NCI-H187 (cell line): ENCODE measurements at regions not wholly inside any gene's neighbourhood (a gene's known extent, or its start where the extent isn't known, plus 50 kb on each side); places are given as distances from the start of the nearest gene placed in this dataset.
"Not testable (repeated sequence)": the region's sequence is repeated elsewhere in the genome, so short reads cannot be mapped to it uniquely, and the experiment has no call there.

ENCODE experiments used
- DNase-seq, 2 experiments: peaks; one replicate each; lab custom pipeline; 2025; lab: John Stamatoyannopoulos, UW

DNA sequence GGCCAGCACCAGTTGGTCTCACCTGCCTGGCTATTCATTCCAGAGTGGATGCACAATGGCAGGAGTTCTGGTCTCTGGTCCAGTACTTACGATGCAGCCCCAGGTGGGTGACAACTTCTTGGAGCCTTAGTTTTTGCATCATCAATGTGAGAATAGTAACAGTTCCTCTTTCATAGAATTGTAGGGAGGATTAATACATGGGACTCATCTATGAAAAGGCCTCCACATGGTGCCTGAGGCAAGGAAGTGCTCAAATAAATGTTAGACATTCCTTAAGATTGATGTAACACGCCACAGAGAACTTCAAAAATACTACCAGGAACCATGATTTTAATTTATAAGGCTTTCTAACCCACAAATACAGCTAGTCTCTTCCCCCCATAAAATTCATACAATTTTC is 120.1 kb upstream of the CHST15 start:
- DNase-seq = no peak

DNA sequence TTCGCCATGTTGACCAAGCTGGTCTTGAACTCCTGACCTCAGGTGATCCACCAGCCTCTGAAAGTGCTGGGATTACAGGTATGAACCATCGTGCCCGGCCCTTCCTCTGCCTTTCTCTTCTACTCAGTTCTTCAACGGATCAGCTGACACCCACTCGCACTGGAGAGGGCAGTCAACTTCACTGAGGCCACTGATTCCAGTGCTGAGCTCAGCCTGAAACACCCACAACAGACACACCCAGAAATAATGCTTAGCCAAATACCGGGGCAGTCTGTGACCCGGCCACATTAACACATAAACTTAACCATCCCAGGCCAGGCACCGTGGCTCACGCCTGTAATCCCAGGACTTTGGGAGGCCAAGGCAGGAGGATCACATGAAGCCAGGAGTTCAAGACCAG is 119.3 kb upstream of the CHST15 start:
- DNase-seq = no peak

DNA sequence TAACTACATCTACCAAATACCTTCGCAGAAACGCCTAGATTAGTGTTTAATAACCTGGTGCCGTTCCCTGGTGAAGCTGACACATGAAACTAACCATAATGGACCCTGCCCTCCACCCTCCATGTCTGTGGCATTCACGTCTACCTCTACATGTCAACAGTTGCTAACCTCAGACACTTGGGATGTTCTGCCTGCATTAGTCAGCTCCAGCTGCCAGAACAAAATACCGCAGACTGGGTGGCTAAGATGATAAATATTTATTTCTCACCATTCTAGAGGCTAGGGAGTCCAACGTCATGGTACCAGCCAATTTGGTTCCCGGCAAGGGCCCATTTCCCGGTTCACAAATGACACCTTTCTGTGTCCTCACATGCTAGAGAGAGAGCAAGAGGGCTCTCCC is 118.5 kb upstream of the CHST15 start:
- no peak for DNase-seq

DNA sequence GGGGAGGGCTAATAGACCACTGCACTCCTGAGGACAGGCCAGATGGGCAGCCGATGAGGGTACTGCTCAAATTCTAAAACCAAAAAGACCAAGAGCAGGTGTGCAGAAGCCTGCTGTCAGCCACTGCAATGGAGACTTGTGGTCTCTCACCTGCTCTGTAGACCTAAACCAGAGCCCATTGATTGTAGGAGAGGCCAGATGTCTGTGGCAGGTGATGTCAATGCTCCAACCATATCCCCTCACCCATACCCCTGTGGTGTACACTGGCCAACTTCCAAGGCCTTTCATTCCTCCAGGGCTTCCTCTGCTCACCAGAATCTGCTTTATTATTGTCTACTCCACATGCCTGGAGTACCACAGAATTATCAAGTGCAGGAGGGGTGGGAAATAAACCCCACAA is 116.9 kb upstream of the CHST15 start:
- no peak for DNase-seq

DNA sequence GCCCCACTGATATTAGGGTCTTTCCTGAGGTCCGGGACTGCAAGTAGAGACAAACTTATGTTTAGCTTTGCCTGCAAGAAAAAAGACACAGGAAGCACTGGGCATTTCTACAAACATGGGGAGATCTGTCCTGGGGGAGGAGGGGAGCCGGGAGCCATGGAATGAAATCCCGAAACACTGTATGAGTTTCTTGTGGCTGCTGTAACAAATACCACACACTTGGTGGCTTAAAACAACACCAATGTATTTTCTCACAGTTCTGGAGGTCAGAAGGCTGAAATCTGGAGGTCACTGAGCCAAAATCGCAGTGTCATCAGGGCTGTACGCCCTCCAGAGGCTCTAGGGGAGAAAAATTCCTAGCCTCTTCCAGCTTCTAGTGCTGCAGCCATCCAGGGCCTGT is 114.0 kb upstream of the CHST15 start:
- DNase-seq = no peak

DNA sequence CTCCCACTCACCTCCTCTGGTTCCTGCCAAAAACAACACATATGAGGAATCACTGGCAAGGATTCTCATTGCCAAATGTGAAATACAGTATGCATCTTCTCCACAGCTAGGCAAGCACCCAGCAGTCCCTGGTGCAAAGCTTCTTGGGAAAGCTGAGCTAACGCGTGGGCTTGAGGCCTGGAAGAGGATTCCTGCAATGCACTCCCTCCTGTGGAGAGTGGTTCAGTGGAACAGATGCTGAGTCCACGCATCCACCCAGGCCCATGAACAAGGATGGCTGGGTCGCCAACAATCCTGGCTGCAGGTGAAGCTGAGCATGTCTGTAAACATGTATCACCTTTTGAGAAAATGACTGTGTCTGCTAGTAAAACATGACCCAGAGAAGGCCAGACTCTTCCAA is 113.2 kb upstream of the CHST15 start:
- DNase-seq = no peak

DNA sequence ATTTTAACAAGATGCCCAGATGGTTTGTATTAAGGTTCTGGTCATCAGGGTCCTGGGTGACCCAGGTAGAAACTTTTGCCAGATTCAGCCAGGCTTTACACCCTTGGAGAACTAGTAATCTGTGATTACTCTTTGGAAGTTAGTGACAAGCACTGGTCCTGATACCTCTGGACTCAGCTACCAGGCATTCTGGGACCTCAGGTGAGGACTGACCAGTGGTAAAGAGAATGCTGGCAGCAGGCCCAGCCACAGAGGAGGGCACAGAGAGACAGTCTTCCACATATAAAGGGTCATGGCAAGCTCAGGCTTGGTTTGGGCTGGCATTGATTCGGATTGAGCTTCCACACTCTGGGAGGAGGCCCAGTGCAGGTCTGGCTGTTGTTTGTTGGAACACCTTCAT is 112.0 kb upstream of the CHST15 start:
- DNase-seq = no peak

DNA sequence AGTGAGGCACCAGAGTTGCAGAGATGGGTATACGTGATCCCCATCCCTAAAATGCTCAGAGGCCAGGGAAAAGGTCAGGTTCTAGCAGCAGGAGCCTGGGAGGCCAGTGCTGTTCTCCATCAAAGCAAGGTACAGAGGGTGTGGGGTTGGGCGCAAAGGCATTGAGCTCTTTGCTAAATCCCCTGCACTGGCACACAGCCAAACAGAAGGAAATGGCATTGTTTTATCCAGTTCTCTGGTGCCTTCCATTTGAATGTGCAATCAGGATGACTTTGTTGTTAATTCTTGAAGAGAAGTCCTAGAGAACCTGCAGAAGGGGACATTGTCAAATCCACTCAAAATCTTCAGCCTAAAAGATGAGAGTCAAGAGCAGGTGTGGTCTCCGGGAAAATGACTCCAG is 111.3 kb upstream of the CHST15 start:
- no peak for DNase-seq

DNA sequence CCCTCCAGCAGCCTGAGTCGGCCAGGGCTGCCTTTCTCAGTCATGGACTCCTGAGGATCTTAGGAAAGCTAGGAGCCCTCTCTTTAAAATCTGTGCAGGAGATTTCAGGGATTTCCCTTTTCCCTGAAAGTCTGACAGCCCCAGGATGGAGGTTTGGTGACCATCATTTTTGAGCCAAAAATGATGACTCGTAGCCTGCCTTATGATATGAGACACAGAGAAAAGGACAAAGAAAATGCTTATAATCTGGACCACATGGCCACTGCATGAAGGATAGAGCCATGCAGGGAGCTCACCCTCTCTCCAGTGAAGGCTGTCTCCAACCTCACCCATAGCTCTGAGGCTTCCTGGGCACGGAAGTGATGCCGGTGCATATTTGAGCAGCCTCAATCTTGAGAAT is 106.6 kb upstream of the CHST15 start:
- no peak for DNase-seq

DNA sequence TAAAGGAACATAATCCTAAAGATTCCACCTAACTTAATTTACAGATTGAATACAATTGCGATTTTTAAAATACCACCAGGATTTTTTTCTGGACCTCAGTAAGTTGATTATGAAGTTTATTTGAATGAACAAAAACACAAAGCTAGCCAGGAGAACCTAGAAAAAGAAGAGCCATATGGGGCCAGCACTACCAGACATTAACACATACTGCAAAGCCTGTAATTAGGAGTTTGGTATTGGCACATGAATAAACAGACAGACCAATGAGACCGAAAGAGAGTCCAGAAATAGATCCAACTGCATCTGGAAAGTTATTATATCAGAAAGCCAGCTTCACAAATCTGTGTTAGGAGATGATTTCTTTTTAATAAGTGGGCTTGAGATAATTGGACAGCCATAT is 105.5 kb upstream of the CHST15 start:
- no peak for DNase-seq

DNA sequence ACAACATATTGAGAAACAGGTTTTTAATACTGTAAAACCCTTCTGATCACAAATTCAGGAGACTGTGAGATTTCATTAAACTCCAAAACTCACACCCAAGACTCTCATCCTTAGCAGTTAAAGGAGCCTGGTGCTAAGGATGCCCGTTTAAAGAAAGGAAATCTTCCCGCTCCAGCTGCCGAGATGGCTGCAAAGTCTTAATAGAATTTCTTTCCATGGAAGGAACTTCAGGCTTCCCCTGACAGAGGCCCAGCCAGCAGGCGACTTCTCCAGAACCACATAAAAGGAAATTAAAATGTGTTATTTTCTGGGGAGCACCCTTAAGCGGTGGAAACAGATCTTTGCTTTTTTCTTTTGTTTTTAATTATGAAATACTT is 104.7 kb upstream of the CHST15 start:
- no peak for DNase-seq

DNA sequence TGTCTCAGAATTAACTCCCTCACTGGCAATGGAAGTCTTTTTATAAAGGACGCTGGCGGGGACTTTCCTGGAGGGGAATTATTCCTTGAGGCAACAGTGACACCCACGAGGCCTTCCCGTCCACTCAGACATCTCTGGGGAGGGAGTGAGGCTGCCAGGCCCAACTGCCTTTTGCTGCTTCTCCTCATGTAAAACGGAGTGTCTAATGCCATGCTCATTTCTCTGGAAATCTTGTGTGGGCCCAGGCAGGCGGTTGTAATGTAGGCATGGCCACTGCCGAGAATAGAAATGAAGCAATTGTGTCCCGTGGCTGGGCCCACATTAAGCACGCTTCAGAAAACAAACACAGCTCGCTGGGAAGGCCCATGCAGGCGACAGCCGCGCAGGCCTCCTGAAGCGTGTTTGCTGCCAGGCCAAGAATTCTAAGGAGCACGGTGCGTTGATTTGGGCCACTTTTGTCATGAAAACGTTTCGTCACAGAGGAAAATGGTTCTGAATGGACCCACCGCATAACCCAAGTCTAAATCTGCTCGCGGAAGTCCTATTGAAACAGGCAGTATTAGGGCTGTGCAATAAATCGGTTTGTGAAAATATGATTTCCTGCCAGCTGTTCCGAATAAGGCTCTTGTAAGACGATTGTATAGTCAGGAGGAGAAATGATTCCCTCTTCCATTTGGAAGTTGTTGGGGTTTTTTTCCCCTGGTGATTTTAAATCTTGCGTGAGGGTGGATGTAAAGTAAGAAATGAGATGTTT is 104.2 kb upstream of the CHST15 start:
- DNase-seq = no peak

DNA sequence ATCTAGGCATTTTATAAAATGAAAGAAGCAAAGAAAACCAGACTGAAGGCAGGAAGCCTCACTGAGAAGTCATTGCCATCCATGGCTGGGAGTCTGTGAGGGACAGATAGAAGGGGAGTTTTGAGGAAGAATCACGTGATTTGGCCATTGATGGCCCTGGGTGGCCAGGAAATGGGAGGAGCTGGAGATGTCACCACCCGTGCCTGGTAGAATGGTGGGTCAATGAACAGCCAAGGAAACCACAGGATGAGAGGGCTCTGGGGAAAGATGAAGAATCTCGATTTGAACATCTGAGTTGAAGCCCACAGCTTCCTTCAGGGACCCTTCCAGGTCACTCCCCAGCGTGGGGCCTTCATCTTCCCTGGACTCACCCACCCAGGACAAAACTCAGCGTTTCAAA is 103.3 kb upstream of the CHST15 start:
- no peak for DNase-seq

DNA sequence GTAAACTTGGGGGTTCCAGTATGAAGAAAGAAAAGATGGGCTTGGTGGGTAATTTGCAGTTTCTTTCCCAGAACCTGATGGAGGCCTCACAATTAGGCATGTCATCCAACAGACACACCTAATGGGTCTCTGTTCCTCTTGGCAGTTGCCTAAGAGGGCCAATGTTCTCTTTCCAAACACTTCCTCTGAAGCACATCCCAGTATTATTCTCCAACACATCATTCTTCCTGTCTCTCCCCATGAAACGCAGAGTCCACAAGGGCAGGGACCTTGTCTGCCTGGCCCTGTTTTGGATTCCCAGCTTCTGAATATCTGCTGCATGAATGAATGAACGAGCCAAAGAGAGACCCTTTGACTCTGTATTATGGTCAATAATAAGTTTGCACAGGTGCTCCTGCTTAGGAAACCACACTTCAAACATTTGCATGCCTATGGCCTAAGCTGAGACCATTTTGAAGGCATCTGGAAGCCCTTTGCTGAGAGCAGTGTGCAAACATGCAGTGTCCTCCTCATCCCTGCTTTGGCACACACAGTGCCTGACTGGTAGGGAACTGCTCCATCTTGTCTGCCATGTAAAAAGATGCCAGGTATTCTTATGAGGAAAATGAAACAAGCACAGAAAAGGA is 100.9 kb upstream of the CHST15 start:
- no peak for DNase-seq

DNA sequence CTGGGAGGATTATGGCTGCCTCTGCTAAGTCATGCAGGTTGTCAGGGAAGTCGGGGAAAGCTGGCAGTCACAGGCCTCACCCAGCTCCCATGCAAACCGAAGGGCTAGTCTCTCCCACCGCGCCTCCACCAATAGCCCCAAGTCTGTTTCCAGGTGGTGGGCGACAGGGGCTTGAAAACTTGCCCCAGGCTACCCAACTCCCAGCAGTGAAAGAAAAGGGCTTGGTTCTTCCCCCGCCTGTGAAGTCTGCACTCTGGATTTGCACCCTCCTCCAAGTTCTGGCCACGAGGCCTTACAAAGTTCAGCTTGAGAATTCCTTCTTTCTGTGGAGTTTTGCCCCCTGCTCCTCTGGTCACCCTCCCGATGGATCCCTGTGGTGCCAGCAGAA is 99.9 kb upstream of the CHST15 start:
- no peak for DNase-seq

DNA sequence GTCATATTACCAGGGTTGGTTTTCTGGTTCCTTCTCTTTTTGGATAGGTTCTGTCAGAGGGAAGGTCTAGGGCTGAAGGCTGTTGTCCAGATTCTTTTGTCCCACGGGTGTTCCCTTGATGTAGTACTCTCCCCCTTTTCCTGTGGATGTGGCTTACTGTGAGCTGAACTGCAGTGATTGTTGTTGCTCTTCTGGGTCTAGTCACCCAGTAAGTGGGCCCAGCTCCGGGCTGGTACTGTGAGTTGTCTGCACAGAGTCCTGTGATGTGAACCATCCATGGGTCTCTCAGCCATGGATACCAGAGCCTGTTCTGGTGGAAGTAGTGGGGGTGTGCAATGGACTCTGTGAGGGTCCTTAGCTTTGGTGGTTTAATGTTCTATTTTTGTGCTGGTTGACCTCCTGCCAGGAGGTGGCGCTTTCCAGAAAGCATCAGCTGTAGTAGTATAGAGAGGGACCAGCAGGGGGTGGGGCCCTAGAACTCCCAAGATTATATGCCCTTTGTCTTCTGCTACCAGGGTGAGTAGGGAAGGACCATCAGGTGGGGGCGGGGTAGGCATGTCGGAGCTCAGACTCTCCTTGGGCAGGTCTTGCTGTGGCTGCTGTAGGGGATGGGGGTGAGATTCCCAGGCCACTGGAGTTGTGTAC is 99.4 kb upstream of the CHST15 start:
- not testable (repeated sequence) for DNase-seq

DNA sequence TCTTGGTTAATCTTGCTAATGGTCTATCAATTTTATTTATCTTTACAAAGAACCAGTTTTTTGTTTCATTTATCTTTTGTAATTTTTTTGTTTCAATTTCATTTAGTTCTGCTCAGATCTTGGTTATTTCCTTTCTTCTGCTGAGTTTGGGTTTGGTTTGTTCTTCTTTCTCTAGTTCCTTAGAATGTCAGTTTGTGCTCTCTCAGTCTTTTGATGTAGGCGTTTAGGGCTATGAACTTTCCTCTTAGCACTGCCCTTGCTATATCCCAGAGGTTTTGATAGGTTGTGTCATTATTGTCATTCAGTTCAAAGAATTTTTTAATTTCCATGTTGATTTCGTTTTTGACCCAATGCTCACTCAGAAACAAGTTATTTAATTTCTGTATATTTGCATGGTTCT is 97.1 kb upstream of the CHST15 start:
- DNase-seq = not testable (repeated sequence)

DNA sequence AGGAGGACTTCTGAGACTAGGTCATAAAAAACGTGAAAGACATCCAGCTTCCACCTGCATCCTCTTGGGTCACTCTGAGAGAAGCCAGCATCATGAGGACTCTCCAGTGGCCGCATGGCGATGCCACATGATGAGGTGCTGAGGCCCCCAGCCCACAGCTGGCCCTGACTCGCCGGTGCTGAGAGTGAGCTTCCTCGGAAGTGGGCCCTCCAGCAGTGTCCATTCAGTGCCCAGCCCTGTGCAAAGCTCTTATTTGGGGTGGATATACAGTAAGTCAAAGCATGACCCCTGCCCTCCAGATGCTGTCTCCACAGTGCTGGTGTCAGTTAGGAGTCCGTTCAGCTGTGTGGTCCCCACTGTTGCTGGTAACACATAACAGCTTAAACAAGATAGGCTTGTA is 93.6 kb upstream of the CHST15 start:
- no peak for DNase-seq

DNA sequence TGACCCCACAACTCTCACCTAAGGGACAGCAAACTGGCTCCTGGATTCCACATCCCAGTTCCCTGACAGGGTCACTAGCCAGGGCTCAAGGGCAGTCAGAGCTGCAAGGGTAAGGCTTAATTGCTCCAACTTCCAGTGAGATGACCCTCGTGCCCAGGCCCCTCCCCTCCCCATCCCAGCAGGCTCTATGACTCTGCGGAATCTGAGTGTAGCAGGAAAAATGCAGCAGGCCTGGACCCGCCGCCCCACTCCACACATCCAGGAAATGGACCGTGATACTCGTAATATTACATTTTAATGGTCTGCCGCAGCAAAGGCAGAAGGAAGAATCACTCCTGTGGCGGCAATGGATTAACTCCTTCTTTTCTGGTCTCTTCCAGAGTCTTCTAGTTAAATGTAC is 91.7 kb upstream of the CHST15 start:
- DNase-seq = peak in 1 of 2 experiments; percentile 20

DNA sequence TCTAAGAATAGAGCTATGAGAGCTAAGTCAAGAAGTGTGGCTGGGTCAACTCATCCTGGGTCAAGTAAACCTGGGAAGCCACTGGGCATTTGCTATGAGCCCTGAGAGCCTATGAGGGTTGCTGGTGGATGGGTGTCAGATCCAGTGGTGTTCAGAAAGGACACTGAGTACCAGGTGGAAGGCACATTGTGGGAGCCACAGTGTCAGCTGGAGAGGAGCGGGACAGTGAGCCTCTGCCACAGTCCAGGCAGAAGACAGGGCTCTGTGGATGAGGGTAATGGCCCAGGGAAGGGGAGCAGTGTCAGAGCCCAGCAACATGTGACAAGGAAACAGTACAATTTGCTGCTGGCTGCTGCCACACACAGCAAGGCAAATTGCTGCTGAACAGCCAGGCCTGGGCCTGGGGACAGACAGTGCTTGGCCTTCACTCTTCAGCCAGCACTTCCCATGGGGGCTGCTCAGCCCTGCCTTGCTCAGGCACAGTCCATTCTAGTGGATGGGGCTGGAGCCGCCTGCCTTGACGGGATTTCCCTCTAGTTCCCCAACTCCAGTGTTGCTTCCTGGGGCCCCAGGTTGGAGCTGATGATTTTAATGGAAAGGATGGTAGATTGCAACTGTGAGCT is 90.9 kb upstream of the CHST15 start:
- DNase-seq = no peak

DNA sequence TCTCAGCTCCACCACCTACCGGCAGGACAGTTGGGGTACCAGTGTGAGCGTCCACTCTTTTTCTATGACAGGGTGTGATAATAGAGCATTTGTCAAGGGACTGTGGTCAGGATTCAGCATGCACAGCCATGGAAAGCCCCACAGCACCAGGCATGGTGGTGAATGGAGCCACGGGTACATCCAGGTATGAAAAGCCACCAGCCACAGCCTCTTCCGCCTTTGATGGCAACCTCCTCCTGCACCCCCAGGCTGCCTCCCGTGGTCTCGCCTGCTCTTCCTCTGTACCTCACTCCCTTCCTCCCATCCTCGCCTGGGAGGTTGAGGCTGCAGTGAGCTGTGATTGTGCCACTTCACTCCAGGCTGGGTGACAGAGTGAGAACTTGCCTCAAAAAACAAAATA is 90.2 kb upstream of the CHST15 start:
- no peak for DNase-seq

DNA sequence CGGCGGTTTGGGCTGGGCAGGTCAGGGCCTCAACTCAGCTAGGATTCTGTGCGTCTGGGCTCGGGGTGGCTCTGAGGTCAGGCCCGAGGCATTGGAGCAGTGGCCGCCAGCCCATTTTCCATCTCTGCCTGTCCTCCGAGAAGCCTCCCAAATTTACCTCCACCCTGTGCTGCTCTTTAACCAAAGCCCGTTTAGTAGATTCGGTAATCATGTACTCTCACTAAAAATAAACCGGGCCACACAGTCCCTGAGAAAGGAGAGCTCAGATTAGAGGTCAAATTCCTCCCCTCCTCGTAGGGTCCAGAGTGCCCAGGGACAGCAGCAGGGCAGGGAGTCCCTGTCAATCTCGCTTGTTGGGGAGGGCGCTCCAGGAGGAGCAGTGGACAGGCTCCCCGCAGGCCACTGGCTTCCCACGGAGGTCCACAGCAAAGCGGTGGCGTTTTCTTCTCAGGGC is 88.7 kb upstream of the CHST15 start:
- DNase-seq = no peak

DNA sequence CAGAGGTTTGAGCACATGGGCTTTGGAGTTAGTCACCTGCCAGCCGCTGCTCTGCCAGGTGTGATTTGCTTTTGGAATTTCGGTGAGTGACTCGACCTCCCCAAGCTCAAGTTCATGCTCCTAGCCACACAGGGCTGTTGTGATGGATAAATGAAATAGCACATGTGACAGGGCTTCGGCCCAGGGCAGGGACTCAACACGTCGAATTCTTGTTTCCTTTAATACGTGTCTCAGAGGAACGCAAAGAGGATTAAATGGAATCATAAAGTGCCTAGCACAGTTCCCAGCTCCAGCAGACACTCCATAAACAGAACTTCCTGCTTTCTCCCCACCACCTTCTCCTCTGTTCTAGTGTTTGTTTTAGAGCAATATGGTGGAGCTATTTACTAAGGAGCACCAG is 88.3 kb upstream of the CHST15 start:
- no peak for DNase-seq
